A549 (cell line): ENCODE measurements at regions not wholly inside any gene's neighbourhood (a gene's known extent, or its start where the extent isn't known, plus 50 kb on each side); places are given as distances from the start of the nearest gene placed in this dataset.

Experiments
- ATAC-seq, 2 experiments: fragments of 200-7000 bp in 1 of 2; fragments of >200 bp in 1 of 2; cut with Nextera tagmentation in 1 of 2; cut with Tn5 transposase in 1 of 2; 3 replicates each; pipeline versions ENCODE4 v1.8.0 to v1.9.1; 2018 to 2020; ENCODE audit warnings: mild to moderate bottlenecking in 1 of 2, moderate library complexity in 1 of 2
- CTCF ChIA-PET: fragments of 300-600 bp; sonication (Branson Sonifier 250); formaldehyde crosslinking; extraction: SDS; loops from one replicate; lab custom pipeline; 2021; ENCODE audit warnings: antibody characterized with exemption, inconsistent platforms; lab: Yijun Ruan, JAX
- POLR2A ChIA-PET: fragments of 350-600 bp; formaldehyde crosslinking; extraction: SDS; loops from one replicate; lab custom pipeline; 2021; ENCODE audit warnings: antibody characterized with exemption, inconsistent platforms; lab: Yijun Ruan, JAX
- DNase-seq, 2 experiments: peaks; one replicate each; pipeline versions ENCODE4 v3.0.0 to v3.0.0-alpha.2; 2011 to 2016; ENCODE audit warnings: low read depth in 1 of 2, low spot score in 1 of 2
- FAIRE-seq: peaks from 2 replicates; lab custom pipeline; 2011; peaks lifted over from hg19 to GRCh38; lab: Jason Lieb, UNC
- H3K27ac ChIP-seq, 2 experiments: fragments of >200 bp; sonication (Bioruptor Twin); formaldehyde crosslinking; 3 replicates each; pipeline ENCODE4 v1.5.1; 2016 to 2017
- H3K4me1 ChIP-seq: fragments of >200 bp; sonication (Bioruptor Twin); formaldehyde crosslinking; 3 replicates; pipeline ENCODE4 v1.6.1; 2016
- H3K4me2 ChIP-seq: fragments of >200 bp; sonication (Bioruptor Twin); formaldehyde crosslinking; 3 replicates; pipeline ENCODE4 v1.6.1; 2016
- H3K4me3 ChIP-seq: fragments of >200 bp; sonication (Bioruptor Twin); formaldehyde crosslinking; 3 replicates; pipeline ENCODE4 v1.5.1; 2016
- H3K9me3 ChIP-seq: fragments of >200 bp; sonication (Bioruptor Twin); formaldehyde crosslinking; 3 replicates; pipeline ENCODE4 v1.6.1; 2016
- ATOH8 ChIP-seq: fragments of 250-450 bp; sonication (Bioruptor Pico); IDR thresholded peaks from 2 replicates; pipeline ENCODE4 v1.5.0; 2020; ENCODE audit warnings: low read depth, mild to moderate bottlenecking, moderate library complexity
- BCL3 ChIP-seq: fragments of >200 bp; sonication (Bioruptor Twin); formaldehyde crosslinking; IDR thresholded peaks from 3 replicates; pipeline ENCODE4 v1.6.1; 2016
- BHLHE40 ChIP-seq: IDR thresholded peaks from 2 replicates; pipeline ENCODE4 v1.6.1; 2012; ENCODE audit warnings: low read depth, low read length, inconsistent platforms
- CHD4 ChIP-seq: fragments of 200-600 bp; sonication (generic); IDR thresholded peaks from 2 replicates; pipeline ENCODE4 v1.6.1; 2016; ENCODE audit warnings: antibody characterized with exemption, mild to moderate bottlenecking, borderline replicate concordance
- E2F6 ChIP-seq: IDR thresholded peaks from 2 replicates; pipeline ENCODE4 v1.6.1; 2012; ENCODE audit warnings: low read depth, borderline replicate concordance
- EHMT2 ChIP-seq: fragments of 200-600 bp; sonication (generic); IDR thresholded peaks from 2 replicates; pipeline ENCODE4 v1.6.1; 2016; ENCODE audit warnings: antibody characterized with exemption, low read depth, mild to moderate bottlenecking, moderate library complexity
- ELK1 ChIP-seq: fragments of 150-350 bp; IDR thresholded peaks from 2 replicates; pipeline ENCODE4 v1.6.1; 2014; ENCODE audit warnings: low read depth, mild to moderate bottlenecking, low read length
- ESRRA ChIP-seq: fragments of 150-350 bp; IDR thresholded peaks from 2 replicates; pipeline ENCODE4 v1.6.1; 2014; ENCODE audit warnings: mild to moderate bottlenecking, low read length, borderline replicate concordance
- FOXS1 ChIP-seq: fragments of 250-450 bp; sonication (Bioruptor Pico); IDR thresholded peaks from 2 replicates; pipeline ENCODE4 v1.5.0; 2020; ENCODE audit warnings: mild to moderate bottlenecking, moderate library complexity
- HOXA7 ChIP-seq: fragments of 250-450 bp; sonication (Bioruptor Pico); IDR thresholded peaks from 2 replicates; pipeline ENCODE4 v1.5.0; 2020; ENCODE audit warnings: mild to moderate bottlenecking, moderate library complexity
- HOXB13 ChIP-seq: fragments of 250-450 bp; sonication (Bioruptor Pico); IDR thresholded peaks from 2 replicates; pipeline ENCODE4 v1.5.0; 2020; ENCODE audit warnings: low read depth, mild to moderate bottlenecking, moderate library complexity
- JUN ChIP-seq, 2 experiments: fragments of >200 bp; sonication (Bioruptor Twin); formaldehyde crosslinking; IDR thresholded peaks; 2 replicates in 1 of 2; 3 replicates in 1 of 2; pipeline ENCODE4 v1.6.1; 2016 to 2017
- KDM5A ChIP-seq: fragments of 200-600 bp; sonication (generic); IDR thresholded peaks from 2 replicates; pipeline ENCODE4 v1.6.1; 2016; ENCODE audit warnings: antibody characterized with exemption, mild to moderate bottlenecking
- MAZ ChIP-seq: fragments of 150-350 bp; IDR thresholded peaks from 2 replicates; pipeline ENCODE4 v1.6.1; 2014; ENCODE audit warnings: antibody characterized with exemption, low read depth, low read length, borderline replicate concordance
- NPAS2 ChIP-seq: fragments of 250-450 bp; sonication (Bioruptor Pico); IDR thresholded peaks from 2 replicates; pipeline ENCODE4 v1.8.0; 2022; ENCODE audit warnings: mild to moderate bottlenecking, moderate library complexity, borderline replicate concordance
- NR3C1 ChIP-seq: fragments of >200 bp; sonication (Bioruptor Twin); formaldehyde crosslinking; IDR thresholded peaks from 3 replicates; pipeline ENCODE4 v1.6.1; 2017
- PBX3 ChIP-seq: IDR thresholded peaks from 2 replicates; pipeline ENCODE4 v1.6.1; 2012
- POLR2AphosphoS2 ChIP-seq: conservative IDR thresholded peaks from 2 replicates; pipeline ENCODE4 v1.6.1; 2012; ENCODE audit warnings: low read length, improper control_type of control experiment, inconsistent platforms
- RAD21 ChIP-seq, 2 experiments: fragments of >200 bp in 1 of 2; sonication (Bioruptor Twin) in 1 of 2; formaldehyde crosslinking in 1 of 2; IDR thresholded peaks in 1 of 2; conservative IDR thresholded peaks in 1 of 2; 2 replicates in 1 of 2; 3 replicates in 1 of 2; pipeline ENCODE4 v1.6.1; 2012 to 2018; ENCODE audit warnings: inconsistent platforms in 1 of 2
- RCOR1 ChIP-seq: fragments of 150-350 bp; IDR thresholded peaks from 2 replicates; pipeline ENCODE4 v1.6.1; 2014; ENCODE audit warnings: antibody characterized with exemption, low read length, low read depth
- REST ChIP-seq: fragments of 200-600 bp; sonication (generic); IDR thresholded peaks from 2 replicates; pipeline ENCODE4 v1.6.1; 2016; ENCODE audit warnings: antibody characterized with exemption, mild to moderate bottlenecking, moderate library complexity
- RFX5 ChIP-seq: fragments of 450-650 bp; IDR thresholded peaks from 2 replicates; pipeline ENCODE4 v1.7.1; 2014; ENCODE audit warnings: antibody characterized with exemption, mild to moderate bottlenecking, moderate library complexity
- TP53 ChIP-seq: fragments of 250-450 bp; sonication (Bioruptor Pico); IDR thresholded peaks from 2 replicates; pipeline ENCODE4 v1.5.0; 2021; ENCODE audit warnings: mild to moderate bottlenecking, moderate library complexity
- USF2 ChIP-seq: fragments of 450-650 bp; IDR thresholded peaks from 2 replicates; pipeline ENCODE4 v1.6.1; 2014; ENCODE audit warnings: antibody characterized with exemption
- ZFP36 ChIP-seq: fragments of 450-650 bp; IDR thresholded peaks from 2 replicates; pipeline ENCODE4 v1.6.1; 2014; ENCODE audit warnings: borderline replicate concordance; ENCODE audit not compliant: partially characterized antibody
- ZNF302 ChIP-seq: fragments of 250-450 bp; sonication (Bioruptor Pico); IDR thresholded peaks from 2 replicates; pipeline ENCODE4 v1.9.0; 2021; ENCODE audit warnings: inconsistent platforms, mild to moderate bottlenecking, moderate library complexity
- WGBS: methylation state at CpG from one replicate; pipeline ENCODE4 v1.1.6; 2017; ENCODE audit errors: missing lambda C conversion rate; 5-methylcytosine and 5-hydroxymethylcytosine counted together

GRCh38 chr20:56697476-56697875 is 68.4 kb downstream of the TFAP2C start:
- Histone ChIP-seq H3K4me3 (no peak overlapping the region), H3K27ac (no peak overlapping the region), H3K4me1 (no peaks in the 10 kb centered on the region), H3K4me2 (no peak overlapping the region), H3K9me3 (no peaks in the 10 kb centered on the region)
- no peak for FAIRE-seq
- CTCF ChIA-PET: no interaction called here
- POLR2A ChIA-PET: no interaction called here
- no peak for ATAC-seq
- TF ChIP-seq POLR2AphosphoS2 (no peak), REST (no peak), BCL3 (no peak), TP53 (CRISPR knock-in tag) (no peak), HOXB13 (CRISPR knock-in tag) (no peak), BHLHE40 (no peak), EHMT2 (no peak), ZNF302 (CRISPR knock-in tag) (no peak), ESRRA (no peak), USF2 (no peak), ATOH8 (no peak), NR3C1 (no peak), CHD4 (no peak), PBX3 (no peak), RFX5 (no peak), RCOR1 (no peak), MAZ (no peak)
- 94% methylated on average over 11 of the region's 11 CpGs for WGBS
- no peak for DNase-seq

- no peaks in the 10 kb centered on the region for H3K9me3 ChIP-seq
- 82% methylated on average over 3 of the region's 3 CpGs for WGBS
- no peak overlapping the region for H3K4me2 ChIP-seq
- H3K27ac ChIP-seq: no peak overlapping the region
- no peak for FAIRE-seq
- no peak for DNase-seq
- no peaks in the 10 kb centered on the region for H3K4me1 ChIP-seq
- ATAC-seq: no peak
- H3K4me3 ChIP-seq: no peak overlapping the region
- ChIA-PET POLR2A (interaction anchor here (0.7 kb wide), 1 partner anchor 13 kb away, joined by 3 read pairs; no protein-coding TSS in a partner anchor), CTCF (interaction anchor here (1.1 kb wide), 1 partner anchor 16 kb away, joined by 3 read pairs; no protein-coding TSS in a partner anchor)
- TF ChIP-seq ZFP36 (no peak), ESRRA (no peak), BCL3 (no peak), NR3C1 (no peak), HOXA7 (CRISPR knock-in tag) (no peak), JUN (IDR thresholded peaks at IDR 0.05) (no peak), NPAS2 (CRISPR knock-in tag) (no peak), E2F6 (no peak), KDM5A (no peak), FOXS1 (no peak), ELK1 (no peak), RAD21 (conservative IDR thresholded peaks at IDR 0.05 in 1 of 2, IDR thresholded peaks at IDR 0.05 in 1 of 2) (no peak)
These were observed 69.2 kb downstream of the TFAP2C start for GRCh38 chr20:56698297-56698696.
